HUDEP-2 (cell line): ENCODE measurements at regions not wholly inside any gene's neighbourhood (a gene's known extent, or its start where the extent isn't known, plus 50 kb on each side); places are given as distances from the start of the nearest gene placed in this dataset.

Experiments used
- DNase-seq, 76 experiments: peaks; one replicate each; lab custom pipeline; 2025; ENCODE audit not compliant: unreplicated experiment in 76 of 76; lab: John Stamatoyannopoulos, UW

- no peak for DNase-seq
Measured at GRCh38 chr5:119879446-119879845, 250.1 kb downstream of the FAM170A start.

- DNase-seq: no peak
Measured at GRCh38 chr5:119895066-119895465, 265.7 kb downstream of the FAM170A start.

GRCh38 chr5:119896826-119897536 is 267.6 kb downstream of the FAM170A start:
- no peak for DNase-seq

- no peak for DNase-seq
Measured at GRCh38 chr5:119897537-119898370, 268.4 kb downstream of the FAM170A start.

- no peak for DNase-seq
Measured at GRCh38 chr5:119899981-119900380, 270.6 kb downstream of the FAM170A start.

- no peak for DNase-seq
Measured at GRCh38 chr5:119902593-119902992, 273.2 kb downstream of the FAM170A start.

- DNase-seq: no peak
Measured at GRCh38 chr5:119913425-119913824, 284.1 kb downstream of the FAM170A start.

- no peak for DNase-seq
Measured at GRCh38 chr5:119919279-119919678, 289.9 kb downstream of the FAM170A start.

GRCh38 chr5:119926301-119926700 is 296.9 kb downstream of the FAM170A start:
- no peak for DNase-seq

GRCh38 chr5:119928974-119929373 is 299.6 kb downstream of the FAM170A start:
- DNase-seq: no peak

- DNase-seq: no peak
Measured at GRCh38 chr5:119930490-119930889, 301.1 kb downstream of the FAM170A start.

GRCh38 chr5:119943148-119943547 is 313.8 kb downstream of the FAM170A start:
- DNase-seq: no peak

- DNase-seq: no peak
Measured at GRCh38 chr5:119945691-119946090, 316.3 kb downstream of the FAM170A start.

- no peak for DNase-seq
Measured at GRCh38 chr5:119948162-119948561, 318.8 kb downstream of the FAM170A start.

- DNase-seq: no peak
Measured at GRCh38 chr5:119949426-119949999, 320.2 kb downstream of the FAM170A start.

GRCh38 chr5:119951330-119951934 is 322.1 kb downstream of the FAM170A start:
- DNase-seq: no peak

- DNase-seq: no peak
Measured at GRCh38 chr5:119953474-119953873, 324.1 kb downstream of the FAM170A start.

GRCh38 chr5:119954106-119954505 is 324.7 kb downstream of the FAM170A start:
- DNase-seq: no peak

- no peak for DNase-seq
Measured at GRCh38 chr5:119961993-119962392, 332.6 kb downstream of the FAM170A start.

GRCh38 chr5:119966028-119966427 is 336.7 kb downstream of the FAM170A start:
- no peak for DNase-seq

- no peak for DNase-seq
Measured at GRCh38 chr5:119968690-119969089, 339.3 kb downstream of the FAM170A start.
